ENCODE measurements at regions not wholly inside any gene's neighbourhood (a gene's known extent, or its start where the extent isn't known, plus 50 kb on each side); places are given as distances from the start of the nearest gene placed in this dataset.

- Histone ChIP-seq H3K27me3 (ENCODE audit: low read length) (no peaks in the 10 kb centered on the region), H3K79me2 (ENCODE audit: low read length) (no peaks in the 10 kb centered on the region), H3K9me3 (ENCODE audit: low read length) (no peaks in the 10 kb centered on the region), H3K36me3 (ENCODE audit: insufficient read depth, low read length) (no peaks in the 10 kb centered on the region), H3K4me3 (ENCODE audit: low read length) (no peak overlapping the region), H3K4me1 (ENCODE audit: low read length) (no peaks in the 10 kb centered on the region), H3K9ac (ENCODE audit: low read length) (no peak overlapping the region), H2AFZ (ENCODE audit: low read length) (no peak overlapping the region), H3K4me2 (ENCODE audit: low read depth, low read length, poor library complexity, severe bottlenecking) (no peak overlapping the region), H3K27ac (ENCODE audit: low read length) (no peak overlapping the region), H4K20me1 (ENCODE audit: insufficient read depth, low read depth, low read length) (no peaks in the 10 kb centered on the region), H3K9me2 (replicated peaks; ENCODE audit: insufficient read depth, low read length) (no peaks in the 10 kb centered on the region)
- no peak for DNase-seq
Measured at GRCh38 chr1:34603594-34603993, 151.3 kb upstream of the GJB5 start.

GRCh38 chr1:34606504-34606903, 148.3 kb upstream of the GJB5 start:
- Histone ChIP-seq H3K9ac (ENCODE audit: low read length) (no peak overlapping the region), H3K9me3 (ENCODE audit: low read length) (no peaks in the 10 kb centered on the region), H3K4me2 (ENCODE audit: low read depth, low read length, poor library complexity, severe bottlenecking) (no peak overlapping the region), H2AFZ (ENCODE audit: low read length) (no peak overlapping the region), H3K36me3 (ENCODE audit: insufficient read depth, low read length) (no peaks in the 10 kb centered on the region), H3K4me1 (ENCODE audit: low read length) (no peaks in the 10 kb centered on the region), H3K27ac (ENCODE audit: low read length) (no peak overlapping the region), H3K4me3 (ENCODE audit: low read length) (no peak overlapping the region), H4K20me1 (ENCODE audit: insufficient read depth, low read depth, low read length) (0 out of 2 replicates have a peak, but pooled peaks cover 4% of the 10 kb centered on the region), H3K9me2 (replicated peaks; ENCODE audit: insufficient read depth, low read length) (no peaks in the 10 kb centered on the region), H3K27me3 (ENCODE audit: low read length) (0 out of 2 replicates have a peak, but pooled peaks cover 3% of the 10 kb centered on the region), H3K79me2 (ENCODE audit: low read length) (no peaks in the 10 kb centered on the region)
- DNase-seq = no peak

GRCh38 chr1:34610063-34610462, 144.8 kb upstream of the GJB5 start:
- Histone ChIP-seq H3K4me1 (ENCODE audit: low read length) (no peaks in the 10 kb centered on the region), H2AFZ (ENCODE audit: low read length) (no peak overlapping the region), H3K27ac (ENCODE audit: low read length) (no peak overlapping the region), H3K9ac (ENCODE audit: low read length) (no peak overlapping the region), H3K36me3 (ENCODE audit: insufficient read depth, low read length) (no peaks in the 10 kb centered on the region), H3K9me2 (replicated peaks; ENCODE audit: insufficient read depth, low read length) (no peaks in the 10 kb centered on the region), H3K9me3 (ENCODE audit: low read length) (no peaks in the 10 kb centered on the region), H4K20me1 (ENCODE audit: insufficient read depth, low read depth, low read length) (0 out of 2 replicates have a peak, but pooled peaks cover 5% of the 10 kb centered on the region), H3K27me3 (ENCODE audit: low read length) (0 out of 2 replicates have a peak, but pooled peaks cover 3% of the 10 kb centered on the region), H3K79me2 (ENCODE audit: low read length) (no peaks in the 10 kb centered on the region), H3K4me2 (ENCODE audit: low read depth, low read length, poor library complexity, severe bottlenecking) (no peak overlapping the region), H3K4me3 (ENCODE audit: low read length) (no peak overlapping the region)
- no peak for DNase-seq

- H3K9ac ChIP-seq (ENCODE audit: low read length) = no peak overlapping the region
- H3K27ac ChIP-seq (ENCODE audit: low read length) = no peak overlapping the region
- H4K20me1 ChIP-seq (ENCODE audit: insufficient read depth, low read depth, low read length) = 0 out of 2 replicates have a peak, but pooled peaks cover 5% of the 10 kb centered on the region
- H3K27me3 ChIP-seq (ENCODE audit: low read length) = 0 out of 2 replicates have a peak, but pooled peaks cover 3% of the 10 kb centered on the region
- H3K36me3 ChIP-seq (ENCODE audit: insufficient read depth, low read length) = no peaks in the 10 kb centered on the region
- no peak for DNase-seq
- no peak overlapping the region for H2AFZ ChIP-seq (ENCODE audit: low read length)
- H3K4me3 ChIP-seq (ENCODE audit: low read length) = no peak overlapping the region
- no peaks in the 10 kb centered on the region for H3K9me3 ChIP-seq (ENCODE audit: low read length)
- no peaks in the 10 kb centered on the region for H3K4me1 ChIP-seq (ENCODE audit: low read length)
- H3K9me2 ChIP-seq (replicated peaks; ENCODE audit: insufficient read depth, low read length) = no peaks in the 10 kb centered on the region
- H3K4me2 ChIP-seq (ENCODE audit: low read depth, low read length, poor library complexity, severe bottlenecking) = no peak overlapping the region
- no peaks in the 10 kb centered on the region for H3K79me2 ChIP-seq (ENCODE audit: low read length)
Measured at GRCh38 chr1:34611571-34611970, 143.3 kb upstream of the GJB5 start.

- H3K79me2 ChIP-seq (ENCODE audit: low read length) = no peaks in the 10 kb centered on the region
- no peaks in the 10 kb centered on the region for H3K9me2 ChIP-seq (replicated peaks; ENCODE audit: insufficient read depth, low read length)
- no peak overlapping the region for H3K4me3 ChIP-seq (ENCODE audit: low read length)
- 0 out of 2 replicates have a peak, but pooled peaks cover 5% of the 10 kb centered on the region for H4K20me1 ChIP-seq (ENCODE audit: insufficient read depth, low read depth, low read length)
- H3K9ac ChIP-seq (ENCODE audit: low read length) = no peak overlapping the region
- 0 out of 2 replicates have a peak, but pooled peaks cover 3% of the 10 kb centered on the region for H3K27me3 ChIP-seq (ENCODE audit: low read length)
- H3K9me3 ChIP-seq (ENCODE audit: low read length) = no peaks in the 10 kb centered on the region
- DNase-seq = no peak
- H3K4me2 ChIP-seq (ENCODE audit: low read depth, low read length, poor library complexity, severe bottlenecking) = no peak overlapping the region
- H3K27ac ChIP-seq (ENCODE audit: low read length) = no peak overlapping the region
- H2AFZ ChIP-seq (ENCODE audit: low read length) = no peak overlapping the region
- H3K36me3 ChIP-seq (ENCODE audit: insufficient read depth, low read length) = no peaks in the 10 kb centered on the region
- H3K4me1 ChIP-seq (ENCODE audit: low read length) = no peaks in the 10 kb centered on the region
Measured at GRCh38 chr1:34612091-34612827, 142.6 kb upstream of the GJB5 start.

GRCh38 chr1:34617321-34618118, 137.3 kb upstream of the GJB5 start:
- Histone ChIP-seq H3K9me3 (ENCODE audit: low read length) (no peaks in the 10 kb centered on the region), H3K27me3 (ENCODE audit: low read length) (no peaks in the 10 kb centered on the region), H3K27ac (ENCODE audit: low read length) (no peak overlapping the region), H3K9ac (ENCODE audit: low read length) (no peak overlapping the region), H3K79me2 (ENCODE audit: low read length) (no peaks in the 10 kb centered on the region), H2AFZ (ENCODE audit: low read length) (no peak overlapping the region), H3K4me2 (ENCODE audit: low read depth, low read length, poor library complexity, severe bottlenecking) (no peak overlapping the region), H3K36me3 (ENCODE audit: insufficient read depth, low read length) (no peaks in the 10 kb centered on the region), H3K4me3 (ENCODE audit: low read length) (no peak overlapping the region), H3K9me2 (replicated peaks; ENCODE audit: insufficient read depth, low read length) (no peaks in the 10 kb centered on the region), H3K4me1 (ENCODE audit: low read length) (no peaks in the 10 kb centered on the region), H4K20me1 (ENCODE audit: insufficient read depth, low read depth, low read length) (no peaks in the 10 kb centered on the region)
- no peak for DNase-seq

GRCh38 chr1:34618381-34618780, 136.5 kb upstream of the GJB5 start:
- no peaks in the 10 kb centered on the region for H3K79me2 ChIP-seq (ENCODE audit: low read length)
- H3K9me2 ChIP-seq (replicated peaks; ENCODE audit: insufficient read depth, low read length) = no peaks in the 10 kb centered on the region
- DNase-seq = no peak
- no peaks in the 10 kb centered on the region for H3K27me3 ChIP-seq (ENCODE audit: low read length)
- H3K36me3 ChIP-seq (ENCODE audit: insufficient read depth, low read length) = no peaks in the 10 kb centered on the region
- H2AFZ ChIP-seq (ENCODE audit: low read length) = no peak overlapping the region
- no peak overlapping the region for H3K9ac ChIP-seq (ENCODE audit: low read length)
- H3K4me1 ChIP-seq (ENCODE audit: low read length) = no peaks in the 10 kb centered on the region
- no peaks in the 10 kb centered on the region for H3K9me3 ChIP-seq (ENCODE audit: low read length)
- H3K4me3 ChIP-seq (ENCODE audit: low read length) = no peak overlapping the region
- no peak overlapping the region for H3K4me2 ChIP-seq (ENCODE audit: low read depth, low read length, poor library complexity, severe bottlenecking)
- no peak overlapping the region for H3K27ac ChIP-seq (ENCODE audit: low read length)
- no peaks in the 10 kb centered on the region for H4K20me1 ChIP-seq (ENCODE audit: insufficient read depth, low read depth, low read length)

GRCh38 chr1:34619256-34619655, 135.6 kb upstream of the GJB5 start:
- H3K9me2 ChIP-seq (replicated peaks; ENCODE audit: insufficient read depth, low read length) = no peaks in the 10 kb centered on the region
- no peak for DNase-seq
- H3K4me3 ChIP-seq (ENCODE audit: low read length) = no peak overlapping the region
- H3K36me3 ChIP-seq (ENCODE audit: insufficient read depth, low read length) = no peaks in the 10 kb centered on the region
- H3K9me3 ChIP-seq (ENCODE audit: low read length) = no peaks in the 10 kb centered on the region
- H4K20me1 ChIP-seq (ENCODE audit: insufficient read depth, low read depth, low read length) = no peaks in the 10 kb centered on the region
- no peaks in the 10 kb centered on the region for H3K79me2 ChIP-seq (ENCODE audit: low read length)
- no peaks in the 10 kb centered on the region for H3K27me3 ChIP-seq (ENCODE audit: low read length)
- H3K9ac ChIP-seq (ENCODE audit: low read length) = no peak overlapping the region
- no peak overlapping the region for H3K27ac ChIP-seq (ENCODE audit: low read length)
- no peak overlapping the region for H3K4me2 ChIP-seq (ENCODE audit: low read depth, low read length, poor library complexity, severe bottlenecking)
- H2AFZ ChIP-seq (ENCODE audit: low read length) = no peak overlapping the region
- no peaks in the 10 kb centered on the region for H3K4me1 ChIP-seq (ENCODE audit: low read length)
